ENCODE measurements at regions not wholly inside any gene's neighbourhood (a gene's known extent, or its start where the extent isn't known, plus 50 kb on each side); places are given as distances from the start of the nearest gene placed in this dataset.

DNA sequence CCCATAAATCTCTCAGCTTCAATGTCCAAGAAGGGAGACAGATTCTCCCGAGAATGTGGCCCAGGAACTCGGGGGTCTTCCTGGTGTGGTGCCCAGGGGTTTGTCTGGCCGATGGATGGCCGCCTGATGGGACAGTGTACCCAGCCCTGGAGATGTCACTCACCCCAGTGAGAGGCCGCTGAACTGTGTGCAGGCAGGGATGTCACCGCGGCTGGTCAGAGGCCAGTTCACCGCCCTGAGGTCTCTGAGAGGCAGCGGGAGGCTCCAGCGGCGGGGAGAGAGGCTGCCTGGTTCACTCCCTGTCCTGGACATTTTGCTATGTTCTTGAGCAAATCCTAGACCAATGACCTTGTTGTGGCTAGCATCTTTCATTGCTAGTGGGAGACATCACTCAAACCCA, 1349.5 kb downstream of the BRD1 start:
- Histone ChIP-seq H3K36me3 (ENCODE audit: control insufficient read depth, low read length) (no peaks in the 10 kb centered on the region), H3K9me3 (ENCODE audit: control insufficient read depth, insufficient read depth, low read length) (no peaks in the 10 kb centered on the region), H3K4me1 (ENCODE audit: control insufficient read depth, low read length) (no peaks in the 10 kb centered on the region), H3K27me3 (ENCODE audit: control insufficient read depth, low read length) (no peaks in the 10 kb centered on the region), H3K4me3 (ENCODE audit: low read length) (no peak overlapping the region), H3F3A (ENCODE audit: control insufficient read depth, insufficient read depth) (no peaks in the 10 kb centered on the region), H3K4me2 (ENCODE audit: low read length) (no peak overlapping the region), H3K79me2 (ENCODE audit: control insufficient read depth, low read length) (no peaks in the 10 kb centered on the region), H3K9me2 (replicated peaks; ENCODE audit: control insufficient read depth, low read length) (no peaks in the 10 kb centered on the region), H4K20me1 (ENCODE audit: control insufficient read depth, insufficient read depth, low read depth, low read length) (no peaks in the 10 kb centered on the region), H3K27ac (ENCODE audit: low read depth, low read length) (no peak overlapping the region)
- TF ChIP-seq EZH2phosphoT487 (IDR thresholded peaks at IDR 0.05; ENCODE audit: borderline replicate concordance, low read length) = no peak

- Histone ChIP-seq H3K4me3 (ENCODE audit: low read length) (no peak overlapping the region), H3K36me3 (ENCODE audit: control insufficient read depth, low read length) (no peaks in the 10 kb centered on the region), H3K4me2 (ENCODE audit: low read length) (no peak overlapping the region), H3K27ac (ENCODE audit: low read depth, low read length) (no peak overlapping the region), H4K20me1 (ENCODE audit: control insufficient read depth, insufficient read depth, low read depth, low read length) (no peaks in the 10 kb centered on the region), H3F3A (ENCODE audit: control insufficient read depth, insufficient read depth) (no peaks in the 10 kb centered on the region), H3K4me1 (ENCODE audit: control insufficient read depth, low read length) (no peaks in the 10 kb centered on the region), H3K27me3 (ENCODE audit: control insufficient read depth, low read length) (no peaks in the 10 kb centered on the region), H3K9me2 (replicated peaks; ENCODE audit: control insufficient read depth, low read length) (no peaks in the 10 kb centered on the region), H3K9me3 (ENCODE audit: control insufficient read depth, insufficient read depth, low read length) (no peaks in the 10 kb centered on the region), H3K79me2 (ENCODE audit: control insufficient read depth, low read length) (no peaks in the 10 kb centered on the region)
- TF ChIP-seq, protein P1, sequence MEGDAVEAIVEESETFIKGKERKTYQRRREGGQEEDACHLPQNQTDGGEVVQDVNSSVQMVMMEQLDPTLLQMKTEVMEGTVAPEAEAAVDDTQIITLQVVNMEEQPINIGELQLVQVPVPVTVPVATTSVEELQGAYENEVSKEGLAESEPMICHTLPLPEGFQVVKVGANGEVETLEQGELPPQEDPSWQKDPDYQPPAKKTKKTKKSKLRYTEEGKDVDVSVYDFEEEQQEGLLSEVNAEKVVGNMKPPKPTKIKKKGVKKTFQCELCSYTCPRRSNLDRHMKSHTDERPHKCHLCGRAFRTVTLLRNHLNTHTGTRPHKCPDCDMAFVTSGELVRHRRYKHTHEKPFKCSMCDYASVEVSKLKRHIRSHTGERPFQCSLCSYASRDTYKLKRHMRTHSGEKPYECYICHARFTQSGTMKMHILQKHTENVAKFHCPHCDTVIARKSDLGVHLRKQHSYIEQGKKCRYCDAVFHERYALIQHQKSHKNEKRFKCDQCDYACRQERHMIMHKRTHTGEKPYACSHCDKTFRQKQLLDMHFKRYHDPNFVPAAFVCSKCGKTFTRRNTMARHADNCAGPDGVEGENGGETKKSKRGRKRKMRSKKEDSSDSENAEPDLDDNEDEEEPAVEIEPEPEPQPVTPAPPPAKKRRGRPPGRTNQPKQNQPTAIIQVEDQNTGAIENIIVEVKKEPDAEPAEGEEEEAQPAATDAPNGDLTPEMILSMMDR (IDR thresholded peaks at IDR 0.05; ENCODE audit: low read depth, low read length, poor library complexity, severe bottlenecking) = no peak
- no peak for TF ChIP-seq EZH2phosphoT487 (IDR thresholded peaks at IDR 0.05; ENCODE audit: borderline replicate concordance, low read length)
Observed at GRCh38 chr22:48477031-48477721, 1350.5 kb downstream of the BRD1 start.

DNA sequence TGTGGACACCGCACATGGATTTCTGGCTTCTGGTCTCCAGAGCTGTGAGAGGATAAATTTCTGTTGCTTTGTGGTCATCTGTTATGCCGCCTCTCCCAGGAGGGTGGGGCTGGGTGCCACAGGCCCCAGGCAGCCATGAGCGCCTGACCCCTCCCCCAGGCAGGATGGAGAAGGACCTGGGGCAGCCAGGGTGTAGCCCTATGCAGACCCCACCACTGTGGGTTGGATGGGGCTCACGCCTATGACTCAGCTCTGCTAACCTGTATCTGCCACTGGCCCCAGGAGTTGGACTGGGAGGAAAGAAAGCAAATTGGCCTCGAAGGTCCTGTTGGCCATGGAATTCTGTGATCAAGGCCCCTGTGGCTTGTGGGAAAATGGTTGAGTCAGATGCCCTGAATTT, 1351.1 kb downstream of the BRD1 start:
- no peaks in the 10 kb centered on the region for H3K79me2 ChIP-seq (ENCODE audit: control insufficient read depth, low read length)
- H3K9me2 ChIP-seq (replicated peaks; ENCODE audit: control insufficient read depth, low read length) = no peaks in the 10 kb centered on the region
- H3K4me3 ChIP-seq (ENCODE audit: low read length) = no peak overlapping the region
- no peak for TF ChIP-seq EZH2phosphoT487 (IDR thresholded peaks at IDR 0.05; ENCODE audit: borderline replicate concordance, low read length)
- TF ChIP-seq, protein P1 (IDR thresholded peaks at IDR 0.05; ENCODE audit: low read depth, low read length, poor library complexity, severe bottlenecking) = no peak
- no peaks in the 10 kb centered on the region for H4K20me1 ChIP-seq (ENCODE audit: control insufficient read depth, insufficient read depth, low read depth, low read length)
- H3K36me3 ChIP-seq (ENCODE audit: control insufficient read depth, low read length) = no peaks in the 10 kb centered on the region
- no peaks in the 10 kb centered on the region for H3F3A ChIP-seq (ENCODE audit: control insufficient read depth, insufficient read depth)
- H3K4me1 ChIP-seq (ENCODE audit: control insufficient read depth, low read length) = no peaks in the 10 kb centered on the region
- H3K4me2 ChIP-seq (ENCODE audit: low read length) = no peak overlapping the region
- no peaks in the 10 kb centered on the region for H3K27me3 ChIP-seq (ENCODE audit: control insufficient read depth, low read length)
- no peak overlapping the region for H3K27ac ChIP-seq (ENCODE audit: low read depth, low read length)
- H3K9me3 ChIP-seq (ENCODE audit: control insufficient read depth, insufficient read depth, low read length) = no peaks in the 10 kb centered on the region

DNA sequence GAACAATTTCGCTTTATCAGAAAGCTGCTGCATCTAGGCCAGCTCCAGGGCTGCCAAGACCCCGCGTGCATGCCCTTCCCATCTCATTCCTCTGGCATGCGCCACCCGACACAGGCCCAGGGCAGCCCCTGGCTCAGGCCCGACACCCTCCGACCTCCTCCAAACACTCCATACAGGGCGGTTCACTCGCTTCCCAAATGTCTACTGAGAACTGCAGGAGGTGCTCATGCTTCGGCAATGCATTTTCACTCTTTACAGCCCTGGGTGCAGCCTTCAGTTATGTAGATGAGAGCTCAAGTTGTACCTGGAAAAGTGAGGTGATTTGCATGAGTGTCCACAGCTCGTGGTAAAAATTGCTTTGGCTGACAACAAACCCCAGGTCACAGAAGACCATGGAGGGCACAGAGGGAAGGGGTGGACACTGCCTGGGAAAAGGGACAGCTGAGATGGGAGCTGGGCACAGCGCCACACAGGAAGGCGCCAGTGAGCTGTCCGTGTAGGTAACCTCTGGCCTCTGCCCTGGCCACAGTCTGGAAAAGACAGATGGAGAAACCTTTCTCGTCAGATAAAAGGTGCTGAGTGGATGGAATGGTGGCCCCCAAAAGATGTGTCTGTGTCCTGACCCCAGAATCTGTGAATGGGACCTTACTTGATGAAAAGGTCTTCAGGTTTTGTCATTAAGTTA, 1351.9 kb downstream of the BRD1 start:
- no peaks in the 10 kb centered on the region for H3K9me3 ChIP-seq (ENCODE audit: control insufficient read depth, insufficient read depth, low read length)
- TF ChIP-seq EZH2phosphoT487 (IDR thresholded peaks at IDR 0.05; ENCODE audit: borderline replicate concordance, low read length) = no peak
- TF ChIP-seq, protein P1 (IDR thresholded peaks at IDR 0.05; ENCODE audit: low read depth, low read length, poor library complexity, severe bottlenecking) = no peak

More for the DNA sequence above, 1351.9 kb downstream of the BRD1 start:
- H3K79me2 ChIP-seq (ENCODE audit: control insufficient read depth, low read length) = no peaks in the 10 kb centered on the region
- no peaks in the 10 kb centered on the region for H4K20me1 ChIP-seq (ENCODE audit: control insufficient read depth, insufficient read depth, low read depth, low read length)
- no peaks in the 10 kb centered on the region for H3K36me3 ChIP-seq (ENCODE audit: control insufficient read depth, low read length)
- no peak overlapping the region for H3K27ac ChIP-seq (ENCODE audit: low read depth, low read length)
- no peak overlapping the region for H3K4me3 ChIP-seq (ENCODE audit: low read length)
- no peaks in the 10 kb centered on the region for H3K27me3 ChIP-seq (ENCODE audit: control insufficient read depth, low read length)
- H3K9me2 ChIP-seq (replicated peaks; ENCODE audit: control insufficient read depth, low read length) = no peaks in the 10 kb centered on the region
- H3F3A ChIP-seq (ENCODE audit: control insufficient read depth, insufficient read depth) = no peaks in the 10 kb centered on the region
- H3K4me2 ChIP-seq (ENCODE audit: low read length) = no peak overlapping the region
- H3K4me1 ChIP-seq (ENCODE audit: control insufficient read depth, low read length) = no peaks in the 10 kb centered on the region
